GM19239 (cell line): ENCODE measurements at regions not wholly inside any gene's neighbourhood (a gene's known extent, or its start where the extent isn't known, plus 50 kb on each side); places are given as distances from the start of the nearest gene placed in this dataset.

ENCODE experiments used
- DNase-seq: peaks from one replicate; pipeline ENCODE4 v3.0.0; 2011; ENCODE audit warnings: low spot score; ENCODE audit not compliant: insufficient read length
- FAIRE-seq: peaks from 2 replicates; lab custom pipeline; 2011; peaks lifted over from hg19 to GRCh38; lab: Jason Lieb, UNC

DNA sequence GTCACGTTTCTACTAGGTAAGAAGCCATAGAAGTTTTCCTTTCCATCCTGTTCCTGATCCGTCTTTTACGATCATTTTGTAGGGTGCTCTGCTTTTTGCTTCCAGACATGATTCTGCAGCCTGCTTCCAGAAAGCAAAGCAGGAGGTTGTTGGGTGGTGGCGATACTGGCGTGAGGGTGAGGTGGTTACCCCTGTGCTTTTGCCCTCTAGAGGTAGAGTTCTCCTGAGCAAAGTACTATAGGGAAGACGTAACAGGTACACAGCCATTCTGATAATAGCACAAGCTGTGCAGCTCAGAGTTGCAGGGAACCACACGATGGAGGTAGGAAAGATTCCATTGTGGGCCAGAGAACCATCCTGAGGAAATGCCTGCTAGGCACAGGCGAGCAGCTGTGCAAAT, 186.0 kb downstream of the PAH start:
- DNase-seq (no peak), FAIRE-seq (no peak)

GRCh38 chr12:102728506-102729242, 188.4 kb downstream of the PAH start:
- FAIRE-seq (peak; percentile 39), DNase-seq (no peak)

- no peak for DNase-seq
- FAIRE-seq: no peak
These were observed 190.4 kb downstream of the PAH start for GRCh38 chr12:102726686-102727085.

DNA sequence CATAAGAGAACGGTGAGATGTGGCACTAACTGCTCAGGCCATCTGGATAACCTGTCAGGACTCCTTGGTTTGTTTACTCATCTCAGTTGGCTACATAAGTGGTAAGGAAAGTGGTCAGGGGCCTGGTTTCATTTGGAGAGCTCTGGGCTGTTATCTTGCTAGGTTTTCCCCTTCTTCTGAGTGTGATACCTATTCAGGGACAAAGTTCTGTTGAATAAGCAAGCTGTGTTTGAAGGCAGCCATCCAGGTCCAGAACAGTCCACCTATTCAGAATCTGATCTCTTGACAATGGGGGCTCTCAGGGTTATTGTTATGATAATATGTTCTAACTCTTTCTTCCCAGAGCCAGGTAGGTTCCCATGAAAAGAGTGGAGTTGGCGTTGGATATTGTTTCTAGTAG, 194.9 kb downstream of the PAH start:
- FAIRE-seq (no peak), DNase-seq (no peak)

- no peak for DNase-seq
- FAIRE-seq: no peak
These were observed 208.9 kb downstream of the PAH start for GRCh38 chr12:102708108-102708507.

GRCh38 chr12:102702447-102703114, 214.5 kb downstream of the PAH start:
- peak; percentile 72 for FAIRE-seq
- DNase-seq: peak; percentile 45

DNA sequence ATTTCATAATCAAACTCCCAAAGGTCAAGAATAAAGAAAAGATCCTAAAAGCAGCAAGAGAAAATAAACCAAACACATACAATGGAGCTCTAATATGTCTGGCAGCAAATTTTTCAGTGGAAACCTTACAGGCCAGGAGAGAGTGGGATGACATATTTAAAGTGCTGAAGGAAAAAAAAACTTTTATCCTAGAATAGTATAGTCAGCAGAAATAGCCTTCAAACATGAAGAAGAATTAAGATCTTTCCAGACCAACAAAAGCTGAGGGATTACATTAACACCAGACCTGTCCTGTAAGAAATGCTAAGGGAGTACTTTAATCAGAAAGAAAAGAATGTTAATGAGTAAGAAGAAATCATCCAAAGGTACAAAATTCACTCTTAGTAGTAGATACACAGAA, 215.7 kb upstream of the IGF1 start:
- no peak for FAIRE-seq

DNA sequence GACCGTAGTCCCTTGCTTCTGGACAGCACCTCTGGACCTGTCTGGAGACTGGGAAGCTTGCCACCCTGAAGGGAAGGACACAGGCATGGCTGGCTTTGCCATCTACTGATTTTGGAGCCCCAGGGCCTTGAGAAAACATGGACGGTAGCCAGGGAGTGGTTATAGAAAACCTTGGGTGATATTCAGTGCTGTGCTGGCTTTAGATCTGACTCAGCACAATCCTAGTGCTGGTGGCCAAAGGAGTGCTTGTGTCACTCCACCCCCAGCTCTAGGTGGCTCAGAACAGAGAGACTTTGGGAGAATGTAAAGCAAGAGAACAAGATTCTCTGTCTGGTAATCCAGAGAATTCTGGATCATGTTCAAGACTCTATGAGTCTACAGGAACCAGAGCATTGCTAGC, 214.5 kb upstream of the IGF1 start:
- DNase-seq (no peak), FAIRE-seq (no peak)

More for the DNA sequence above, 215.7 kb upstream of the IGF1 start:
- no peak for DNase-seq

- FAIRE-seq: no peak
- no peak for DNase-seq
These were observed 211.6 kb upstream of the IGF1 start for GRCh38 chr12:102691773-102692555.

DNA sequence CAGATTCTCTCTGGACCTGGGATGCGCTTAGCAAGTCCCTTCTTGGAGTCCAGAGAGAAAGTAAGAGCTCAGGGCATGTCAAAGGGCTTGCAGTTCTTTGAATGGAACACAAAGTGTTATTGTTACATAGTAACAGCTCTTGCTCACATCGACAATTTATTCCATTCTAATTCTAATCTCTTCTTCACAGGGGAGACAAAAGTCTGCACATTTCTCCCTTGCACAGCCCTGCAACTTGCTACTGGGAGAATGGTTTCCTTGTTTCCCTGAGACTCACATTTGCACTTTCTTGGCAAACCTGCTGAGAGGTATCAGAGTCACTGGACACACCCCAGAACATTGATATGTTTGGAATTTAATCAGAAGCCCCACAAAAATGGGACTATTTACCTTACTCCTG, 209.9 kb upstream of the IGF1 start:
- no peak for DNase-seq
- FAIRE-seq: no peak

GRCh38 chr12:102689701-102690100, 209.3 kb upstream of the IGF1 start:
- DNase-seq (no peak), FAIRE-seq (no peak)

DNA sequence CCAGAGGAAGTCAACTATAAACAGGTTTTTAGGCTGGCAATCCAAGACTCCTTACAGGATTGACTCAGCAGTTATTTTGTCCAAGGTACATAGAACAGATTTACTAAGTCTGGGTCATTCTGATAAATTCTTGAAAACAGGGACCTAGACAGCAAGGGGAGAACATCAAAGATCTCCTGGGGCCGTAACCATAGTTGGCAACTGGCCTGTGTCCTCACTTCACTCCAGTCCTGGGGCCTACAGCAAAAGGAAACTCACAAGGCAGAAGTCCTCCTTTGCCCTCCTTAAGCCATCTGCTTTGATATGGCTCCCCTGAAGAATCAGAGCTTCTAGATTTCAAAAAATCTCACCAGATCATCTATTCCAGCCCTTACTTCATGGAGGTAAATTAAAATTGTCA, 207.2 kb upstream of the IGF1 start:
- DNase-seq (no peak), FAIRE-seq (no peak)

DNA sequence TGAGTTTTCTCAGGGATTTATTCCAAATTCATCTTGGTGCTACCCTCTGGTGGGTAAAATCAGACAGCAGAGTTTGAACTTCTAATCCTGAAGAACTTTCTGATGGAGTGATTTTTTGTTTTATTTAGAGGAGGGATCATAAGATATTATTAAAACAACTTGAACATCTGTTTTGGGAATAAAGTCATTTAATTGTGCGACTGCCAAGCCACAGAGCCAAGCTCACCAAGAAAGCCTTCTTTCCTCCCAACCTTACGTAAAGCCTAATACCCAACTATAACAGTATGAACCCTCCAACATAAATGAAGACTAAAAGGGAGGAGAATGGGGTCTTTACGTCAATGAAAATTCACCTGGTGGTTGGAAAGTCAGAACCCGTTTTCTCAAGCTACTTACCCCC, 205.5 kb upstream of the IGF1 start:
- FAIRE-seq (no peak), DNase-seq (no peak)

- FAIRE-seq (no peak), DNase-seq (no peak)
These were observed 204.8 kb upstream of the IGF1 start for GRCh38 chr12:102685172-102685571.

GRCh38 chr12:102682366-102683289, 202.3 kb upstream of the IGF1 start:
- DNase-seq (no peak), FAIRE-seq (no peak)

GRCh38 chr12:102681747-102682146, 201.4 kb upstream of the IGF1 start:
- DNase-seq: no peak
- FAIRE-seq: no peak

- no peak for FAIRE-seq
- DNase-seq: no peak
These were observed 200.9 kb upstream of the IGF1 start for GRCh38 chr12:102681309-102681708.

GRCh38 chr12:102680304-102680703, 199.9 kb upstream of the IGF1 start:
- no peak for DNase-seq
- FAIRE-seq: no peak

- no peak for FAIRE-seq
- no peak for DNase-seq
These were observed 196.4 kb upstream of the IGF1 start for GRCh38 chr12:102676812-102677211.

- no peak for DNase-seq
- no peak for FAIRE-seq
These were observed 195.3 kb upstream of the IGF1 start for GRCh38 chr12:102675672-102676071.
